ENCODE measurements at regions not wholly inside any gene's neighbourhood (a gene's known extent, or its start where the extent isn't known, plus 50 kb on each side); places are given as distances from the start of the nearest gene placed in this dataset.

DNA sequence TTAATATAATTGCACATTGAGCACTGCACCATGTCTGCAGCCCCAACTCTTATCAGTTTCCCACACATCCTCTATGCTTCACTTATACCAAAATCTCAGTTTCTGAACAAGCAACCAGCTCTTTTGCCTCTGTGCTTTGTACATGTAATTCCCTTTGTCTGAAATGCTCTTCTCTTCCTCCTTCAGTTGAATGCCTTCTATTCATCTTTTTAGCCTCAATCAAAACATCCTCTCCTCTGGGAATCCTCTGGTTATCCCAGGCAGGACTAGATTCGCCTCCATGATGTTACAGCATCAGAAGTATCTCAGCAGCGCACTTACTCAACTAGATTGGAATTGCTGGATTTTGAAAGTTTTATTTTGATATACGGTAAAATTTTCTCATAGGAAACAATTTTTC lies 143.3 kb downstream of the GAS1 start:
- TF ChIP-seq, protein P1, sequence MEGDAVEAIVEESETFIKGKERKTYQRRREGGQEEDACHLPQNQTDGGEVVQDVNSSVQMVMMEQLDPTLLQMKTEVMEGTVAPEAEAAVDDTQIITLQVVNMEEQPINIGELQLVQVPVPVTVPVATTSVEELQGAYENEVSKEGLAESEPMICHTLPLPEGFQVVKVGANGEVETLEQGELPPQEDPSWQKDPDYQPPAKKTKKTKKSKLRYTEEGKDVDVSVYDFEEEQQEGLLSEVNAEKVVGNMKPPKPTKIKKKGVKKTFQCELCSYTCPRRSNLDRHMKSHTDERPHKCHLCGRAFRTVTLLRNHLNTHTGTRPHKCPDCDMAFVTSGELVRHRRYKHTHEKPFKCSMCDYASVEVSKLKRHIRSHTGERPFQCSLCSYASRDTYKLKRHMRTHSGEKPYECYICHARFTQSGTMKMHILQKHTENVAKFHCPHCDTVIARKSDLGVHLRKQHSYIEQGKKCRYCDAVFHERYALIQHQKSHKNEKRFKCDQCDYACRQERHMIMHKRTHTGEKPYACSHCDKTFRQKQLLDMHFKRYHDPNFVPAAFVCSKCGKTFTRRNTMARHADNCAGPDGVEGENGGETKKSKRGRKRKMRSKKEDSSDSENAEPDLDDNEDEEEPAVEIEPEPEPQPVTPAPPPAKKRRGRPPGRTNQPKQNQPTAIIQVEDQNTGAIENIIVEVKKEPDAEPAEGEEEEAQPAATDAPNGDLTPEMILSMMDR (conservative IDR thresholded peaks at IDR 0.05; ENCODE audit: low read depth, low read length) = no peak
- no peak for TF ChIP-seq EZH2 (IDR thresholded peaks at IDR 0.05; ENCODE audit: low read length, unreplicated experiment)

Measured in PC-3 (cell line).